GM12874 (cell line): ENCODE measurements at regions not wholly inside any gene's neighbourhood (a gene's known extent, or its start where the extent isn't known, plus 50 kb on each side); places are given as distances from the start of the nearest gene placed in this dataset.

Experiments used
- CTCF ChIP-seq: IDR thresholded peaks from 2 replicates; pipeline ENCODE4 v1.5.1; 2011; ENCODE audit warnings: low read depth, mild to moderate bottlenecking, control low read depth, low read length, moderate library complexity; ENCODE audit not compliant: insufficient read depth

DNA sequence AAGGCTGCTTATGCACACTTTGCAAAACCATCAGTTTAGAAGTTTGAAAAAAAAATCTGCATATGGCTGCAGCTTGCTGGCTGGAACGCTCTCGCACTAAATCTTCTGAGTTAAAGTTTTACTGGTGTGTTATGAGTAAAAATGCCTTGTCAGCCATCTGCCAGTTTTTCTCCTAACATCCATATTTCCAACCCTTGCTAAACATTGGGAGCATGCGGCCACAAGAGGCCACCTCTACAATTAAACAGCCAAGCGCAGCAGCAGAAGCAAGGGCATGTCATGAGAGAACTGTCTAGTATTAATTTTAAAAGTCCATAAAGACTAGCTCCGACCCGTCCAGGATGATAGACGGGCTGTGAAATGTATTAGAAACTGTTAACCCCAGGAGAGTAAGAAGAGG, 248.3 kb downstream of the TSHZ3 start:
- TF ChIP-seq CTCF, result no peak

DNA sequence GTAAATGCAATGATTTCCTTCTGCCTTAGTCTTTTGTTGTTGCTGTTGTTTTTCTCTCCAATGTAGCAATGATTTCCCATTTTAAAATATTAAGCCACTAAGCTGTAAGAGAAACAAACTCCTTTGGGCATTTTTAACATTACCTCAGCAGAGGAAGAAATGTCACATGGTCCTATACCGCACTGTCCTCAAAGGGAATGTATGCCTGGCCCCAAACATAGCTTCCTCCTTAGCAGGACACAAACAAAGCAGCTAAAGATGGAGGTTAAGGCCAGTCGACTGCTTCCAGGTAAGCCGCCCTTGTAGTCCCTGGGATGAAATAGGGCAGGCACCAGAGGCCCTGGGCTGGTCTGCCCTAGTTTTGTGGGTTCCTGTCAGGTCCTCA, 249.0 kb downstream of the TSHZ3 start:
- no peak for TF ChIP-seq CTCF

- TF ChIP-seq CTCF, result no peak
Observed at GRCh38 chr19:31099515-31100205, 249.6 kb downstream of the TSHZ3 start.

DNA sequence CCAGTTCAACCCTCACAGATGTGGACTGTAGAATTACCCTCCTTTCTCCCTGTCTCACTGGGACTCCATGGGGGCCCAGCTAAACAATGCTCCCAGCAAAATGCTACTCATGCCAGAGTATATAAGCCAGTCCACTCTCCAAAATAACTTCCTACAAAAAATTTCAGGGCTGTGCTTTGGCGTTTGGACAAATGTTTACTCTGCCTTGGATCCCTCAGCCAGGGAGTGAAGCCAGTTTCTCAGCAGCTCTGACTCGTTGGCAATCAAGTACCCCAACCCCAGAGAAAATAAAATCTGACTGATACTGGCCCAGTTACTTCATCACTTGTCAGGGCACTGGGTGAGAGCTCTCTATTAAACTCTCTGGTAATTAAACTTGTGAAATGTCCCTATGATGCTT, 250.4 kb downstream of the TSHZ3 start:
- TF ChIP-seq CTCF, result no peak

DNA sequence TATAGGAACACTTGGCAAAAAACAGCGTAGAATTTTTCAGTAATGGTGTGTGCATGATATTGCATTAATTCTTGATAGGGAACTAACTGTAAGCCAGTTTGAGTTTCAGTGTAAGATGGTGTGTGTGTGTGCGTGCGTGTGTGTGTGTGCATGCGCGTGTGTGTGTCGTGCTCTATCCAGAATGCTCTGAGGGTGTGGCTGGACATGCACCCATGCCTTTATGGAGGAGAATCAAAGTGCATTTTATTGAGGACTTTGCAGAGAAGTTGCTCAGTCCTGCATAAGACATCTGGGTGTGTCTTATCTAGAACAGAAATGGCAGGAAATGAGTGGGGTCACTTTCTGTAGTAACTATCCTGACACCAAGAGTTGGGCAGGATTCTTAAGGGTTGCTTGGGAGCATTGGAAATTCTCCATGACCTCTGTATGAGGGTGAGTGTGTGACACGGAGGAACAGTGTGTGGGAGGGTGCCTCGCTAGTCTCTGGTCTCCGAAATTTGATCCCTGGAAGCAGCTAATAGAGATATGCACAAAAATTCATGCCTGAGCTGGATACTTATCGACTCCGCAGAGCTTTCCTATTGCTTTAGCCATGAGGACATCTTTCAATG, 252.2 kb downstream of the TSHZ3 start:
- no peak for TF ChIP-seq CTCF

DNA sequence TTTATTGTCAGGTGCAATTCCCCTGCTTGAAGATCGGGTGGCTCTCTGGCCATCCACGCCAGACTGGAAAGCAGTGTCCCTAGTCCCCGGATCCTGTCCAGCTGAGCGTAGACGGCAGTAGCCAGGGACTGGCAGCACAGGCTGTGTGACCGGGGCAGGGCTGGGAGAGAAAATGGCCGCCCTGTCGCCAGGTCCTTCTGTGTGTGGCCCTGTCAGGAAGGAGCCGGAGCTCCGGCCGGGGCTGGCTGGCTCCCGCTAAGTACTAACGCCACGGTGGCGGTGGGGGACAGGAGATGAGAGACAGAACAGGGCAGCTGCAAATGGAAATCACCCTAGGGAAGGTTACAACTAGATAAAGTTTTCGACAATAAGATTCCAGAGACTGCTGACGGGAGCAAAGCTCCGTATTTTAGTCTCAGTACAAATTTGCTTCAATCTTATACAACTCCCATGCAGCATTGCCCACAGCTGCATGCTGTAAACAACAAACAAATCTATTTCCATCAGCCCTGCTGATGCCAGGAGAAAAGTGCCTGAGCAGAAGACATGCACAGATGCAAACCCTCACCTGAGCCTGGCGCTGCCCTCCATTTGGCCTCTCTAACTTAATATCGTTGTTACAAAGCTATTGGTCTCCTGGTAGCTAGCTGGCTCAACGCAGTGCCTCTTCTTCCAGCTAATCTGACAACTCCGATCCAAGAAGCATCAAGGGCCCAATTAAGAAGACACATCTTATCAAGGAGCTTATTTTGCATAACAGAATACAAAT, 253.0 kb downstream of the TSHZ3 start:
- TF ChIP-seq CTCF, result no peak

GRCh38 chr19:31095100-31095804, 254.0 kb downstream of the TSHZ3 start:
- no peak for TF ChIP-seq CTCF
